GM18907 (cell line): ENCODE measurements at regions not wholly inside any gene's neighbourhood (a gene's known extent, or its start where the extent isn't known, plus 50 kb on each side); places are given as distances from the start of the nearest gene placed in this dataset.

ENCODE experiments used
- ATAC-seq: cut with Tn5 transposase; IDR thresholded peaks from one replicate; pipeline ENCODE4 v1.9.1; 2021; ENCODE audit warnings: mild to moderate bottlenecking, moderate library complexity; ENCODE audit not compliant: unreplicated experiment

DNA sequence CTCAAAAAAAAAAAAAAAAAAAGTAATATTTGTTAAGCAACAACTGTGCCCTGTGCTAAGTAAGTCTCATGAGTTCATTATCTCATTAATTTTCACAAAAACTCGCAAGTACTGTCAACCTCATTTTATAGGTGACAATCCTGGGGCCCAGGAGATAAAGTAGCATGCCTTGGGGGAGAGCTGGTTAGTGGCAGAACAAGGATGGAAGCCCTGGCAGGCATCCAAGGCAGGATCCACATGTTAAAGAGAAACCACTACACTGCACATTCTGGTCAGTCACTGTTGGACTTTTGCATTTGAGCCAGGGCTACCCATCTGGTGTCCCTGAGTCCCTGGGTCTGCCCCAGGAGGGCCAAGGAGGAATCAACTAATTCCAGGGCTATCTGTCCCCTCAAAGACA is 54.6 kb downstream of the ZFP36L2 start:
- ATAC-seq = no peak

DNA sequence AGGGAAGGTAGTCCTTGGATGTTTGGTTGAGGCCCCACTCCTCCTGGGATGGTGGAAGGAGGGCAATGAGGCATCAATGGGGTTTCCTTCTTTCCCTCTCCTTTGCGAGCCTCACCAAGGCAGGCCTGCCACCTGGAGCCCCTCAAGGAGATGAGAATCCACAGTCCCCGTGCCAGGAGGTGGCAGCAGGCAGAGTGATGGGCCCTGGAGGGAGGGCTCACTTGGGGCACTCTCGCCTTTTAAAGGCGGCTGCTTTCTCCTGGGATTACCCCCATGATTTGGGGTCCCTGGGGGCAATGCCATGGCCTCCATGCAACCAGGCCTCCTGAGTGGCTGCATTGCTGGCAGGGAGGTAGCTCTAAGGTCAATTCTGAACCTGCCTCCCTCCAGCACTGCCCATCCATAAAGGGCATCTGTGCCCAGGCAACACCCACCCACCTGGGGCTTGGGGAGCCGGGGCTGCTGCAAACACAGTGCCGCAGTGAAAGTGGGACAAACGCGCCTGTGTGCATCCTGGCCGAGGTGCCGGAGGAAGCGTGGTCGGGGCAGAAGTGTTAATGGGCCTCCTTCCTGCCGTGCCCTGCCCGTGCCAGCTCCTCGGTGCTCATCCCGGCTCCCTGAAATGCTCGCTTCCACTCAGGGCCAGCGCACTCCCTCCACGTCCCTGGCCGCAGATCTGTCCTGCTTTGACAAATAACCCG is 55.9 kb downstream of the ZFP36L2 start:
- no peak for ATAC-seq

GRCh38 chr2:43169987-43170386 is 56.4 kb downstream of the ZFP36L2 start:
- ATAC-seq = no peak

- peak; percentile 44 for ATAC-seq
These were observed 57.1 kb downstream of the ZFP36L2 start for GRCh38 chr2:43169099-43169945.

DNA sequence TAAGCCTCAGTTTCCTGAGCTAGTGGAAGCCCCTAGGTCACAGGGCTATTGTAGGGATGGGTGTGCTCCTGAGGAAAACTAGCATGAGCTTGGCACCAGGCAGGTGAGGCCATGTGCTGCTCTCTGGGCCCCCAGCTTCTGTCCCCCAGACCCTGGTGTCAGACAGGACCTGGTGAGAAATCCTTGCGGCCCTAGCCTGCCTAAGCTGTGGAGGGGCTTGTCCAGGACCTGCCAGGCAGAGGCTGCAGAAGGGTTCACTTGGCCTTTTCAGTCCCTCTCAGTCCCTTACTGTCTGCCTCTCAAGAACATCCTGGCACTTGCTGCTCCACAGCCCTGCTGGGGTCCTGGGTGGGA is 58.4 kb downstream of the ZFP36L2 start:
- ATAC-seq = no peak

- no peak for ATAC-seq
These were observed 60.9 kb downstream of the ZFP36L2 start for GRCh38 chr2:43165378-43166069.

DNA sequence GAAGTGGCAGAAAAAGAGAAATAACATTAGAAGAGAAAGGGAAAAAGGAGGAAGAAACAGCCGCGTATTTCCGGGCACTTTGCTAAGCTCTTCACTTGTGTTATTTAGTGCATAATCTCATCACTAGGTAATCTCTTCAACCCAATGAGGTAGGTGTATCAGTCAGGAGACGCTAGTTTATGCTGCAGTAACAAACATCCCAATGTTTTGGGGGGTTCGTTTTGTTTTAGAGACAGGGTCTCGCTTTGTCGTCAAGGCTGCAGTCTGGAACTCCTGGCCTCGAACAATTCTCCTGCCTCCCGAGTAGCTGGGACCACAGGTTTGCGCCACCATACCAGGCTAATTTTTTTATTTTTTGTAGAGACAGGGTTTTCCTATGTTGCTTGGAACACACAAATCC is 61.7 kb downstream of the ZFP36L2 start:
- no peak for ATAC-seq

DNA sequence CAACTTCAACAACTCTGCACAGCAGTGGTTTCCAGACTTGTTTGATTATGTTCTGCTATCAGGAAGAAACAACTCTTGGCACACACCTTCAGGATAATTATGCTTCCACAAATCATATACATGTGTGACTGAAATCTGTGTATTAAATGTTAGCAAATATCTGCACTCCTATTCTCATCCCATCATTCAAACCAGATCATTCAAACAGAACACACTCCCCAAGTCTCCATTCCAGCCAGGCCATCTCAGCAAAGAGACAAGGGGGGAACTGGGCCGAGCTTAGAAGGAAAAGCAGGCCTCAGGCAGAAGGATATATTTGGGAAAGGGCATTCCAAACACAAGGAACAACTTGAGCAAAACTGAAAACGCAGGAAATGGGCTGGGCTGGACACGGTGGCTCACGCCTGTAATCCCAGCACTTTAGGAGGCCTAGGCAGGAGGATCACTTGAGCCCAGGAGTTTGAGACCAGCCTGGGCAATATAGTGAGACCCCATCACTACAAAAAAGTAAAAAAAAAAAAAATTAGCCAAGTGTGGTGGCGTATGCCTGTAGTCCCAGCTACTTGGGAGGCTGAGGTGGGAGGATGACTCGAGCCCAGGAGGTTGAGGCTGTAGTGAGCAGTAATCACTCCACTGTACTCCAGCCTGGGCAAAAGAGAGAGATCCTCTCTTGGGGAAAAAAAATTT is 62.7 kb downstream of the ZFP36L2 start:
- no peak for ATAC-seq

DNA sequence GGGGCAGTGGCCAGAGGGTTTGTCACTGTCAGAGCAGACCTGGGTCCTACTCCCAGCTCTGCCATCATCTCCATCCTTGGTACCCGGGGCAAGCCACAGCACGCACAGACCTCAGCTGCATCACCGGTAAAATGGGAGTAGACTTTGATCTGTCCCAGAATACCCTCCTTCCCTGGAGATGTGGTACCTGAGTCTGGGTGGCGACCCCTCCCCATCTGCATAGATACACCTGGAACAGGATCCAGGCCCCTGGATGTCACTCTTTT is 64.0 kb downstream of the ZFP36L2 start:
- no peak for ATAC-seq

GRCh38 chr2:43161650-43162510 is 64.5 kb downstream of the ZFP36L2 start:
- ATAC-seq = no peak

GRCh38 chr2:43160778-43161177 is 65.6 kb downstream of the ZFP36L2 start:
- no peak for ATAC-seq

GRCh38 chr2:43159797-43160196 is 66.6 kb downstream of the ZFP36L2 start:
- no peak for ATAC-seq

DNA sequence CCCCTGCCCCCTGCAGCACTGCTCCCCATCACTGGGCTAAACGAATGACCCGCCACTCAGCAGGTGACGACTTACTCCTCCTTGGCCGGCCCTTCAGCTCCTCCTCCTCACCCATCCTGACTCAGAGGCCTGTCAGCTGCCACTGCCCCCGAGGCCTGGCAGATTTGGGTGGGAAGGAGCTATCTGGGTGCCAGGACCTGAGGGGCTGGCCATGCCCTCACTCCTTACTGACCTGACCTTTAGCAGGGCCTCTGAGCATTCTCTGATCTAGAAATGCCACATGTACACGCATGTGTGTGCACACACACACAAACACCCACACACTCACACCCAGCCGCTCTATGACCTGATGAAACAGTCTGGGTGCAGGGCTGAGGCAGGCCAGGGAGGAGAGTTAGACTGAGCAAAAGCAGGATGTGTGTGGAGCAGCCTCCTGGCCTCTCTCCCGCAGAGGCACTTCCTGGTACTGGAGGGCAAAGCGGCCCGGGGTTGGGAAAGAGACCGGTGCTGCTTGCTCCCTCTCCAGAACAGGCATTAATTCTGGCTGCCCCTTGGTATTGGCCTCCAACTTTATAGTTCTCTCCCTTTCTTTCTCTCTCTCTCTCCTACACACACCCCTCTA is 68.0 kb downstream of the ZFP36L2 start:
- ATAC-seq = peak; percentile 30

GRCh38 chr2:43157506-43158246 is 68.7 kb downstream of the ZFP36L2 start:
- ATAC-seq = no peak

- no peak for ATAC-seq
These were observed 70.5 kb downstream of the ZFP36L2 start for GRCh38 chr2:43155851-43156411.

- no peak for ATAC-seq
These were observed 71.7 kb downstream of the ZFP36L2 start for GRCh38 chr2:43154685-43155084.

- no peak for ATAC-seq
These were observed 73.4 kb downstream of the ZFP36L2 start for GRCh38 chr2:43152741-43153647.

- no peak for ATAC-seq
These were observed 74.2 kb downstream of the ZFP36L2 start for GRCh38 chr2:43152186-43152585.
